ENCODE measurements at regions not wholly inside any gene's neighbourhood (a gene's known extent, or its start where the extent isn't known, plus 50 kb on each side); places are given as distances from the start of the nearest gene placed in this dataset.
"Not testable (repeated sequence)": the region's sequence is repeated elsewhere in the genome, so short reads cannot be mapped to it uniquely, and the experiment has no call there.

DNA sequence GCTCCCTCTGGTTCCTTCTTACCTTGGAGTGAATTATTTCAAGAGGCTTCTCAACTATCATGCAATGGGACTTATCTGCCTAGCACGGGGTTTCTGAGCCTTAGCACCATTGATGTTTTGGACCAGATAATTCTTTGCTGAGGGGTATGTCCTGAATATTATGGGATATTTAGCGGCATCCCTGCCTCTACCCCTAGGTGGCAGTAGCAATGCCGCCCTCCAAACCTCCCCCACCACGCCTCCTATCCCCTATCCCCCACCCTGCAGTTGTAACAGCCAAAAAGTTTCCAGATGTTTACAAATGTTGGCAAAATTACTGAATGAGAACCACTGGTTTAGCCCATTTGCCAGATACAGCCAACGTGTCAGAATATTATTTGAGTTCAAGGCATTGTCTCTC, 125.5 kb downstream of the POSTN start:
- DNase-seq = no peak

DNA sequence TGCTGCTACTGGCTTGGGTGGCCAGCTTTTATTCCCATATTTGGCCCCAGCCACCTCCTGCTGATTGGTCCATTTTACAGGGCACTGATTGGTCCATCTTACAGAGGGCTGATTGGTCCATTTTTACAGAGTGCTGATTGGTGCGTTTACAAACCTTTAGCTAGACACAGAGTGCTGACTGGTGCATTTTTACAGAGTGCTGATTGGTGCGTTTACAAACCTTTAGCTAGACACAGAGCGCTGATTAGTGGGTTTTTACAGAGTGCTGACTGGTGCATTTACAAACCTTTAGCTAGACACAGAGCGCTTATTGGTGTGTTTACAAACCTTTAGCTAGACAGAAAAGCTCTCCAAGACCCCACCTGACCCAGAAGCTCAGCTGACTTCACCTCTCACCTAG, 126.3 kb downstream of the POSTN start:
- not testable (repeated sequence) for DNase-seq

DNA sequence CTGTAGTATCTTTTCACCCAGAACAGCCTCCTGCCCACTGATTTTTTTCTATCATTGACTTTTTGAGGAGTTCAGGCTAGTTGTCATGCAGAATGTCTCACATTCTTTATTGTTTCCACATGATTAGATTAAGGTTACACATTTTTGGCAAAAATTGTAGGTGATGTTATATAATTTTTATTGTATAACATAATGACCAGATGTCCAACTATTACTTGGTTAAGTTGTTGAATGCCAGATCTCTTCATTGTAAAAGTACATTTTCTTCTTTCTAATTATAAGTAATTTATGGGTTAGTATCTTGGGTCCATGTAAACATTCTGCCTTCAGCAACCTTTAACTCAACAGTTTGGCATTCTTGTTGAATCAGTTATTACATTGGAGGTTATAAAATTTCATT, 138.4 kb downstream of the POSTN start:
- DNase-seq = no peak

DNA sequence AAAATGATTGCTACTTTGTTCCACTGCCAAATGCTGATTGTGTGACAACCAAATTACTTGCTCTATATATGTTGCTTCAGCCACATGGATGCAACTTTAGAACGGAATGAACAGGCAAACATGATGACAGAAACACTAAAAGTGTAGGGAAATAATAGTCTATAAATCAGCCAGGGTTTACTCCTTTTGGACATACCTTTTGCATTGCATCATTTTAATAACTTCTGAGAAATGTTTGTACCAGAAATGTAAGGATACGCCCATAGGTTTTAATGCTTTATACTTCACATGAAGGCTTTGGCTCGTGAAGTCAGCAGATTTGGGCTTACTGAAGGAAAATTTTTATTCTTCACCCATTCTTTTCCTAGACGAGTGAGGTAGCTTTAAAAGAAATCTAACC, 141.0 kb downstream of the POSTN start:
- peak; percentile 32 for DNase-seq

DNA sequence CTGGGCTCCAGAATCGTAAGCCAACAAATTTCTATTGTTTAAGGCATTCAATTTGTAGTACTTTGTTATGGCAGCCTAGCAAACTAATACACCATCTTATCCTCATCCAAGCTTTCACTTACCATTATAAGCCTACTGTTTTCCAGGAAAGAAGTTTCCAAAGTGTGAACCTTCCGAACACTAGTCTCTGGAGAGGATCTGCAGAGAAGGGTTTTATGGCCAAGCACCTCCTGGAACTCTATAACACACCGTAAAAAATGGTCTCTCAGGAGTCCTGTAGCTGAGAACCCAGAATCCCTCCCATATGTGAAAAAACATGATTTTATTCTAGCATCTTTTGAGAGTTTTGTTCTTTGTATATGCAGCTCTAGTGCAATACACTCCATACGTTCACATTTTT, 142.1 kb downstream of the POSTN start:
- no peak for DNase-seq

DNA sequence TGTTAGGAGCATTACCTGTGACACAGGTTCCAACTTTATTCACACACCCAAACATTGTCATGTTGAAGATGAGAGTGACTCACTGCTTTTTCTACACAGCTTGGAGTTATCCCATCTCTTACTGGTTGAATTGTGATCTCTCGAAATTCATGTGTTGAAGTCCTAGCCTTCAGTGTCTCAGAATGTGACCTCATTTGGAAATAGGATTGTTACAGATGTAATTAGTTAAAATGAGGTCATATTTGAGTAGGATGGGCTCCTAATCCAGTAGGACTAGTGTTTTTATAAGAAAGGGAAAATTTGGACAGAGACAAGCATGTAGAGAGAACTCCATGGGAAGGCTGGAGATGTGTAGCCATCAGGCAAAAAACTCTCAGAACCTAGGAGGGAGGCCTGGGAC, 142.5 kb downstream of the POSTN start:
- no peak for DNase-seq

DNA sequence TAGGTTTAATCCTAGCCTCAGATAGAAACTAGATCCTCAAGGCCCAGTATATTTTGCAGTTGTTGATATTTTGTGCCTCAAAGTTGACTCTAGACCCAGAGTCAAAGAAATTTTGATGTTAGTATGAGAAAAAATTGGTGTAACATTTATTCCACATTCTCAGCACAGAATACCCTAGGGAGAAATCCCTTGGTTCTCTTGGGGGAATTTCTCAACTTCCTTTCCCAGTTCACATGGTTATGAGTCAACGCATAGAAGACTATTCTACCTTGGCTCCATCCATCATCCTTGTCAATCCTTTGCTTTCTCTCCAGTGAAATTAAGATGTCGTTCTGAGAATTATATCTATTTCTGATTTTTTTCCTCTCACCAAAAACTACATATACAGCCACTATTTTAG, 145.3 kb downstream of the POSTN start:
- DNase-seq = no peak

DNA sequence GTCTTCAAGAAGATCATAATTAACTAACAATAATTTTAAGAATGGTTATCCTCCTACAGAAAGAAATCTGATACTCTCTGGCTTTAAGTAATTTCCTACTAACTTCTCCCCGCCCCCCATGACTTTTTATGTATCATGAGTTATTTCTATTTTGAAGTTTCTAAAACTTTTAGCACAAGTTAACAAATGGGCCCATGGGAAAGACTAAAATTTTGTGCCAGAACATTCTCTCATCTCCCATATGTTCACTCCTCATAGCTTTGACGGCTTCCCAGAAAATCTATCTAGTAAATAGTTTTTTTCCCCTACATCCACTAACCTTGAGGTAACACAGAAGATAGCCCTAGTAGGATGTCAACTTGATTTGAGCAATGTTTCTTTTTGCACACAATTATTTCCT, 148.3 kb downstream of the POSTN start:
- DNase-seq = peak; percentile 71

DNA sequence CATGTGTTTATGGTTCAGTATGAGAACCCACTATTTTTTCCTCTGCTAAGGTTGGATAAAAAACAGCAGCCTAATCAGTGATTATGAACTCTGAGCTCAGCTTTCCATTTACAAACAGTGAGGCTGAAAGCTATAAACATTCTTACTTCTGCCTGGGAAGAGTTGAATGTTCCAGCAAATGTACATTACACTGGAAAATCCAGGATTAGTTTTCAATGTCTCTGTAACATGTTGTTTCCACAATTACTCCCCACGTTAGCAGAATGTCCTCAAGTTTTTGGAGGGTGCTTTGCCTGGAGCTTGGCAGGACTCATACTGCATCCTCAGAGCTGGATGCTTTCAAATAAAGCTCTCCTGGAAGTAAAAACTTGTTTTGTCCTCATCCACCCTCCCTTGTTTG, 150.4 kb downstream of the POSTN start:
- DNase-seq = peak; percentile 82

DNA sequence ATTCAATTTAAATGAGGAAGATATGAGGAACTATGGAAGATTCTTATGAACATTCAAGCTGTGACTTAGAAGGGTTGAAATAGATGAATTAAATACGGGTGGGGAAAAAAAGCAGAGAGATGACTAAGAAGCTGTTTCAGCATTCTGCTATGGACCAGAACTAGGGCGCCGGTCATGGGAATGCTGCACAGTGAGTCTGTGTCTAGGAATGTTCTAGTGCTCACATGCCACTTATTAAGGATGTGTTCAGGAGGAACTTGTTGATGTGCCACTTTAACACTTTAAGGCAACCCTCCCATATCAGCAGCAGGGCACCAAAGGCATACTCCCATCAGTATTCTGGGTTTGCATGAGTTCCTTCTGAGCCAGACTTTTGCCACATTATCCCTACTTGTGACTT, 152.1 kb downstream of the POSTN start:
- no peak for DNase-seq

DNA sequence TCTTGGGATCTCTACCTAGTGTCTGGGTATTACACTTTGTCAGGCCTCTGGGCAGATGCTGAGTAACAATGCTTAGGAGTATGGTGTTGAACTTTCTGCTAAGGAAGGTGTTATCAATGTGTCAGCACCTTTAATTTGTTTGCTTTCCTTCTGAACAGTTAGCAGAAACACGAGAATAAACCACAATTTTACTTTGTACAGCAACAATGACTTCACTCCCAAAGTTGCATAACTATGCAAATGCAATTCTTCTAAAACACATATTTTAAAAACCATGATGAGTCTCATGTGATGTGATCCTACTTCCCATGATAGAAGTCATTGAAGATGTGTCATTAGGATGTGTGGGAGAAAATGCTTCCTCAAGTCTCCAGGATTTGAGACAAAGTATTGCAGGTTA, 155.0 kb downstream of the POSTN start:
- DNase-seq = no peak

DNA sequence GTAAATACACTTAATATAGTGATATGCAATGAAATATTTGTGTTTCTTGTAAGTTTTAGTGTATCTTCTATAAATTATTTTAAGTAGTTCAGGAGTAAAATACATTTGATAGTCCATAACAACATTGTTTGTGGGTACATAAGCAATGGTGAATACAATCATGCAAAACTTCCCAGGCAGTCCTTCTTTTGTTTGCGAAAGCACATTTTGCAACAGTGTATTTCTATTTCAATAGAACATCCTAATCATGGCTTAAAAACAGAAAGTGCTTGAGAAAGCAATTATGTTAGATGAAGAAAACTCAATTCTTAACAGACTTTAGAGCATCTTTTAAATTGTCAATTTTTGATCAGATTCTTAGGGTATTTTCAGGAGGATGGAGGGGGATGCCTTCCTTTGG, 155.6 kb downstream of the POSTN start:
- DNase-seq = no peak

DNA sequence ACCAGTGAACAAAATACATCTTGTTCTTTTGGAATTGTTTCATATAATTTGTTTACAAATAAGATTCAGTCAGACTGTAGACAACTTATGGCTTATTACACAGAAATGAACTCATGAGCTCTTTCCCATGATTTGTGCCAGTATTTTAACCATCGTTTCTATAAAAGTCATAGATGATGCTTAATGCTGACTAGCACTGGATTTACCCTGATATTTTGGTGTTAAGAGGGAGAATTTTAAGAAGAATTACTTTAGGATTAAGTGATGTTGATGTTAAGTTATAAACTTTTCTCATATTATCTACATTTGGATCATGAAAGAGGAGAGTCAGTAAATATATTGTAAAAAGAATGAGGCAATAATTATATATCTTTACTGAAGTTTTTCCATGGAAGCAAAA, 162.7 kb downstream of the POSTN start:
- no peak for DNase-seq

DNA sequence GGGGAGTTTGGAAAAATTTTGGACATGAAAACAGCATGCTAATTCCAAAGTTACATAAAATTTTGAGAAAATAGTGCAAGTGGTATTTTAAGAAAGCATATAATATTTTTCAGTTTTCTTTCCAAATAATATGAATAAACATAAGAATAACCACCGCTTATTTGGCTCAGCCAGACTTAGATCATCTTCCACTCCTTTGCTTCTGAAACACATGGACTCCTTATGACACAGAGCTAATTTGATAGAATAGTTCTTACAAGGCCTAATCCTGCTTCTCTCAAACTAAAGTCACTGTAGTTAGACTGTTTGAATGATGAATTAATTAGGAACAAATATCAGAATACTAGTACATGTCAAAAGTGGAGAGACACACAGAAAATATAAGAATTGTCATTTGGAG, 165.5 kb downstream of the POSTN start:
- no peak for DNase-seq

DNA sequence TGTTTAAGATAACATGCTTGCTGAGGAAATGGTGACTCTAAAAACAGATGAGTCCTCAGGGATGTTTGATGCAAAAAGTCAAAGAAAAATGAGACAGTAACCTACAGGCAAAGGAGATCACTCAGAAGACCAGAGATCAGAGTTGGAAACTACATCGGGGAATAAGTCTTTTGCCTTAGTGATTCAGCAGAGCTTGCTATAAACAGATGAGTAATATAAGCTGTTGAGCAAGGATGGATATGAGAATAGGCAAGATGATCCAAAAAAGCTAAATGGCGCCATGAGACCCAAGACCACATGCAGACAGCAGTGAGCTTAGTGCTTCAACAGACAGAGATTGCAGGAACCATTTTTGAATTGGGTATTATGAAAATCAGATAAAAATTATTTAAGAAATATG, 168.6 kb downstream of the POSTN start:
- no peak for DNase-seq

DNA sequence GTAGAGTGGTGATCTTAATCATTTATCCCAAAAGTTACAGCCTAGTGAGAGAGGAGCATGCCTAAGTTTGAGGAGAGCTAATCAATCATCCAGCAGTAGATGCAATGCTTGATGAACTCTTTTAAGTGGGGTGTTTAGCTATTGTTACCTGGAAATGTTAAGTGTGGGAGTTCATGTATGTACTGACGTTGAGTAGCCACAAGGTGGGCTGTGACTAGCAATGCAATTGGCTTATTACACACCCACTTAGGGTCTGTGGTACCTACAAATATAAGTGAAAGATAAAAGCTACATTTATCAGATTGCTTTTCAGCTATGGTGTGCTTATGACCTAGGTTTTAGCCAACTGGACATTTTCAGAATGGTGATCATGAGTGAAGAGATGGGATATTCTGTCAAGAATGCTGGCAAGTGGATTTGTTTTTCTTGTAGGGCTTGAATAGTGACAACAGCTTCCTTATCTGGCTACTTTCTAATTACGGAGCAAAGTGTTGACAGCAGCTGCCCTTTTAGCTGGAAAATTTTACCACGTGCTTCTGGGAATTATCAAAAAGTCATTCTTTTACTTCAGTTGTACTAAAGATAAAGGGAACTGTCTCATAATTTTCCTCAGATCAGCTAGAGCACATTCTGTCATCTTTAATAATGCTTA, 170.6 kb downstream of the POSTN start:
- no peak for DNase-seq

DNA sequence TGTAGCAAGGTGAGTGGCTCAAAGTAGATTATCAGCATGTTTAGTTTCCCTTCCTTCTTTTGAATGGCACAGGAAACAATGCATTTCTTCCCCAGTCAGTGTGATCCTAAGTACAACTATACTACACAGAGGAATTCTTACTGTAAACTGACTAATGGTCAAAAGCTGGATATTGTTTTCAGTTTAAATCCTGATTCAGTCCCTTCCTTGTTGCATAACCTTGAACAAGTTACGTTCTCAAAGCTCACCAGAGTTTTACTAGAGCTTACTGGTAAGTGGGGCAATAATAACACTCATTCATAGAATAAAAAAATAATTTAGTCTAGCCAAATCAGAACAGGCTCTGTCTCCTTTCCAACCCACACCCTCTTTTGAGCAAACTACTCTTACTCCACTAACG, 180.1 kb downstream of the POSTN start:
- no peak for DNase-seq

DNA sequence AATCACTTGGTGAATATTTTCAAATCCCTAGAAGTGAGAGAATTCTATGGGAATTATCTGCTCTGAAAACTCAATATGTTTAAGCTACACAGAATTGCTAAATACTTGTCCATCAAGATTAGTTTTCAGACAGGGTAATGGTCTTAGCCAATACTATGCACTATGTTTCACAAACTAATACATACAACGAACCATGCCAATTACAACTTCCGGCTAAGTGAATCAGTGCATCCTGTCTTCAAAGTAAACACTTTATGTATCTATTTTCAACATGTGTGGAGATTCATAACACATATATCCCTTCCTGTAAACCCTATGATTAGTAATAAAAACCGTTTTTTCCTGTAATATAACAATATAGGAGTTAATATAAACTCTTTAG, 181.5 kb downstream of the POSTN start:
- no peak for DNase-seq

DNA sequence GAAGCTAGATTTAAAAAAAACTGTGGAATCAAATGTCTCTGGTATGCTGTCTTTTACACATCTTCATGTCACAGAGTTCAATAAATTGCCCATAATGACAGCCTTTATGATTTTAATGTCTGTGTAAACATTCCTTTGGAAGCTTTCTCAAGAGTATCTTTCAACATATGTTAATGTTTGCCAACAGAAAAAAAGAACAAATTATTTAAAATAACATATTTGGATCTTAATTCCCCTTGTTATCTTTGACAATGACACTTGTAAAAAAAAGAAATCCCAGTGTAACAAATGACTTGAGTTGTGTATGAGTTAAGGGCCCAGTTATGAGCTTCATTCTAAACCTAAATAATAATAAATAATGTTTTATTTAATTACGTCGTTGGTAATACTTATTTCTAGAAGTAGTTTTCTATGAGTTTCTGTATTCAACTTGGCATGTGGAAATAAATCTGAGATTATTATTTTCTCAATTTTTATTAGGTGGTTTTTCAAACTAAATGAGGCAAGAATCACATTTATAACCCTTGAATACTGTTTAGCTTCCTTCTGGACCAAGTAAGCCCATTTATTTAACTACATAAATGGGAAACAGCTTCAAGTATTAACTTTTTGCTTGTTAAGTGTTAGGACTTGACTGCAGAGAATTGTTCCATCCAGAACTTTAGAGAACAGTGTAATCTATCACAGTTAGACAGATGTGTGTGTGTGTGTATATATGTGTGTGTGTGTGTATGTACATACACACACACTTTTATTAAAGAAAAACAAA, 182.1 kb downstream of the POSTN start:
- DNase-seq = no peak

DNA sequence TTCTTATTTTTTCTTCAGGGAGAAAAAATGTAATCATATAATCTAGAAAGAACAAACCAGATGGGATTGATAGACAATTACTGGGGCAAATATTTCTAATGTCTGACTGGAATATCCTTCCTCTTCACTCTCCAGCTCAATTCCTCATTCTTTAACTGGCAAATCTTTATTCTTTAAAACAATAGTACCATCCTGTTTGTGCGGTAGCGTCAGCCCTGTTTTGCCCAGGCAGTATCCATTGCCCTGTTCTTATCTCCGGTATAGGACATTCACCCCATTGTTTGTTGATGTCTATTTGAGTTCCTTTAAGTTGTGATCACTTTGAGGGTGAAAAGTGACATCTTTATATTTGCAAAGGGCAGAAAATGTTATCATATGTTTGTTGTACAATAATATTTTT, 185.4 kb downstream of the POSTN start:
- DNase-seq = no peak

DNA sequence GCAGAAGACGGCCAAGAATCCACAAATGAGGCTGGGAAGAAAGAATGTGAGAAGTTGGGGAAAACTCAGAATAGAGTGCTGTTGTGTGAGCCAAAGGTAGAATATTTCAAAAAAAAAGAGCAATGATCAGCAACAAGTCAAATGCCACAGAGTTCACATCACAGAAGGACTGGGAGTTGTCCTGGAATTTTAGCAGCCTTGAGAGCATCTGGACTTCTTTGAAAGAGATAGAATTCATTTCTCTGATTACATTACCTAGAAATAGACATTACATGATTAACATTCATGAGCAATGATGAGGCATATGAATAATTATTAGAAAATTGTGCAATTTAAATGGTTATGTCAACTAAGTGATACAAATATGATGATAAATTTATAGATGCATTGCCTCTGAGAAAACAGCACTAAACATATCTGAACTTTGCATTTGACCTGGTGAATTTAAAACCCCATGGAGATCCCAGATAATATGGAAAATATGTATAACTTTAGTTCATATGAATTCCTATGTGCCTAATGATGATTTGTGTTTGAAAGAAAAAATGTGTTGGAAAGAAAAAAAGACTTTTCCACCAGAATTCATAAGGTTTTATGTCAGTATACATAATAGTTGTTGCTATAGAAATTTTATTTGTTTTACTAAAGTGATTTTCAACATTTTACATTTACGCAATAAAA, 186.2 kb downstream of the POSTN start:
- DNase-seq = peak; percentile 74

DNA sequence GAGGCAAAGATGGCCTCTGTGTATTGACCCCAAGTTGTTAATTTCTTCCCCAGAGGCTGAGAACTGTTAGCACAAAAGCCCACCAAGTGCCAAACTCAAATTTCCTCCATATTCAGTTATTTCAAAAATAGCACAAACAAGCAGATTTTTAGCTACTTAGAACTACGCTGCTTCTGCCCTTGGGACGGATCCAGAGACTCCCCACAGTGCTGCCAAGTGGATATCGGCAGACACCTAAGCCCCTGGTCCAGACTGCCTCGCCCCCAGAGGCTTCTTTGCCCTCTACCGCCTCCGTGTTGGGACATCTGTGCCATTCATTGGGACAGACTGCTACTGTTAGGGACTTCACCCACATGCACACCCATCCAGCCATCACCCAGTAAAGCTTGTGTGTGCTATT, 188.3 kb downstream of the POSTN start:
- DNase-seq = no peak

DNA sequence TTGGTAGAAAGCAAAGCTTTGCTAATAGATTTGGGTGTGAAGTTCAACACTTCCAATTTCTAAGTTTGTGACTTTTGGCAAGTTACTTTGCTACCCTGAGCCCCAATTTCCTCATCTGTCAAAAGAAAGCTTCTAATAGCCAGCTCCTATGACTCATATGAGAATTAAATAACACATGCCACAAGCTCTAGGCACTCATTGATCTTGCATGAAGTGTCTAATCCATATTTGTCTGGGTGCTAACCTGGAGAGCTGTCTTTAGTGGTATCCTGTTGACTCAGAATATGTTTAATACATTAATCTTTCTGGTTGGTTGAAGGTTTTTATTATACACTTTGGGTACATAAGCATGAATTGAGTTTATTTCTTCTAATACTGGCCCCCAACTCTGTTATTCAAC, 188.8 kb downstream of the POSTN start:
- DNase-seq = no peak

DNA sequence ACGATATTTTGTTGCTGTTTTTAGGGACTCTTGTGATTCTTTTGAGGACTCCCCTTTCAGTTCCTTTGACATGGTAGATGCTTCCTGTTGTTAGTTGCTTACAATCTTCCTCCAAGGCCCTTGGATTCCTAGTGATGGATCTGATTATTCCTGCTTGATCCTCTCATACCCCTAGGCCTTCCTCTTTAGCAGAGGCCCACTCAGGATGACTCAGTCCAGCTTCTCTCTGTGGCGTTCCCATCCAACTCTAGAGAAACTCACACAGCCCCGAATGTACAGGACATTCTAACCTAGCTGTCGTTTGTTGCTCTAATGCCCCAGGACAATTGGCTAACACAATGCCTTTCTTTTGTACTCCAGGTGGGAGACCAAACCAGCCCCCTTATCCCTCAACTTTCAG, 191.4 kb downstream of the POSTN start:
- DNase-seq = no peak
